Keratinocyte (primary cell): ENCODE measurements at regions not wholly inside any gene's neighbourhood (a gene's known extent, or its start where the extent isn't known, plus 50 kb on each side); places are given as distances from the start of the nearest gene placed in this dataset.

ENCODE experiments used
- EZH2 ChIP-seq: IDR thresholded peaks from one replicate; pipeline ENCODE4 v1.6.1; 2012; ENCODE audit warnings: inconsistent platforms, mild to moderate bottlenecking, low read length, moderate library complexity
- TF ChIP-seq, protein P1 (sequence below), 3 experiments: IDR thresholded peaks in 1 of 3; conservative IDR thresholded peaks in 1 of 3; optimal IDR thresholded peaks in 1 of 3; 2 replicates in 2 of 3; 3 replicates in 1 of 3; pipeline versions ENCODE3 to v1.5.1; 2011; ENCODE audit warnings: low read length in 3 of 3, mild to moderate bottlenecking in 3 of 3, moderate library complexity in 2 of 3, control low read depth in 1 of 3, inconsistent platforms in 1 of 3; ENCODE audit not compliant: insufficient read depth in 2 of 3; ENCODE audit errors: extremely low read depth in 1 of 3

DNA sequence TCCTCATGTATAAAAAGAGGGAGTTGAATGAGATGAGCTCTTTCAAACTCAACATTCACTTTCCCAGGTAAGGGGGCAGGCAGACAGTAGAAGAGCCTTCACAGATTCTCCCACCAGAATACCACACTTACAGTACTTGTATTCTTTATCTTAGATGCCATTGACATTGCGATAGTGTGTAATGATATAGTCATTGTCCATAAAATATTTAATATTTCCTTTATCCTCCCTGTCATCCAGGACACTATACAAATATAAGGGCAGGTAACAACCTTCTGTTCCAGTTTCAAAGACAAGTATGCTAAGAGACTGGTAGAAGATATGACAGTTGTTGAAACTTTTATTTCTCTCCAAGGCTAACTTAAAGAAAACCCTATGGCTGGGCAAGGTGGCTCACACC, 56.5 kb upstream of the MTF2 start:
- TF ChIP-seq, protein P1, sequence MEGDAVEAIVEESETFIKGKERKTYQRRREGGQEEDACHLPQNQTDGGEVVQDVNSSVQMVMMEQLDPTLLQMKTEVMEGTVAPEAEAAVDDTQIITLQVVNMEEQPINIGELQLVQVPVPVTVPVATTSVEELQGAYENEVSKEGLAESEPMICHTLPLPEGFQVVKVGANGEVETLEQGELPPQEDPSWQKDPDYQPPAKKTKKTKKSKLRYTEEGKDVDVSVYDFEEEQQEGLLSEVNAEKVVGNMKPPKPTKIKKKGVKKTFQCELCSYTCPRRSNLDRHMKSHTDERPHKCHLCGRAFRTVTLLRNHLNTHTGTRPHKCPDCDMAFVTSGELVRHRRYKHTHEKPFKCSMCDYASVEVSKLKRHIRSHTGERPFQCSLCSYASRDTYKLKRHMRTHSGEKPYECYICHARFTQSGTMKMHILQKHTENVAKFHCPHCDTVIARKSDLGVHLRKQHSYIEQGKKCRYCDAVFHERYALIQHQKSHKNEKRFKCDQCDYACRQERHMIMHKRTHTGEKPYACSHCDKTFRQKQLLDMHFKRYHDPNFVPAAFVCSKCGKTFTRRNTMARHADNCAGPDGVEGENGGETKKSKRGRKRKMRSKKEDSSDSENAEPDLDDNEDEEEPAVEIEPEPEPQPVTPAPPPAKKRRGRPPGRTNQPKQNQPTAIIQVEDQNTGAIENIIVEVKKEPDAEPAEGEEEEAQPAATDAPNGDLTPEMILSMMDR (optimal IDR thresholded peaks at IDR 0.05 in 1 of 3, IDR thresholded peaks at IDR 0.05 in 1 of 3, conservative IDR thresholded peaks at IDR 0.05 in 1 of 3; ENCODE audit: extremely low read depth in 1 of 3, insufficient read depth in 2 of 3, low read length in 3 of 3) = no peak
- no peak for TF ChIP-seq EZH2
